ENCODE measurements at regions not wholly inside any gene's neighbourhood (a gene's known extent, or its start where the extent isn't known, plus 50 kb on each side); places are given as distances from the start of the nearest gene placed in this dataset.
A peak's percentile ranks its signal among the peaks of the same experiment; 100 is the strongest.

DNA sequence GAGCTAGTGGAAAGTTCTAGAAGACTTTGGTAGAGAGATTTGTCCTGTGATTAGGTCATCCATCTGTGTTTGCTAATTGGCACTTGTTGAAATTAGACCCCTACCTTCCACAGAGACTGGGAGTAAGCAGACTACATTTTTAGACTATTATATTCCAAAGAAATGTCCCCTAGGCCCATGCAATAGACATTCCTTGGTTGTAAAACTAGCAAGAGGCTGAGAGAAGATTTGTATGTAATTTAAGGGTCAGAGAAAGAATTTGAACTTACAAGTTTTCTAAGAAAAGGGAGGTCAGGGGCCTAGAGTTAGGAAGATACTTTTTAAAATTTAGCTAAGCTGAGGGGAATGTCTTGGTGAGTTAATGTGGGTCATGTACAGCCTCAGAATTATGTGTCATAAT is 470.7 kb upstream of the SLITRK1 start:
- Histone ChIP-seq H3K27ac (ENCODE audit: low read depth, low read length) (no peak overlapping the region), H3K4me2 (ENCODE audit: low read length) (no peak overlapping the region), H3K4me3 (ENCODE audit: insufficient read depth, low read depth, low read length) (no peak overlapping the region), H3K36me3 (ENCODE audit: insufficient read depth, low read length) (no peaks in the 10 kb centered on the region), H4K20me1 (ENCODE audit: insufficient read depth, low read length) (no peaks in the 10 kb centered on the region), H3K9me3 (ENCODE audit: insufficient read depth, low read depth, low read length) (peaks cover 2% of the 10 kb centered on the region), H3K4me1 (ENCODE audit: insufficient read depth, low read length) (no peaks in the 10 kb centered on the region), H3K79me2 (ENCODE audit: insufficient read depth, low read length) (no peaks in the 10 kb centered on the region), H3K9ac (ENCODE audit: low read length) (no peak overlapping the region), H2AFZ (ENCODE audit: low read depth, low read length) (no peak overlapping the region), H3K27me3 (ENCODE audit: insufficient read depth, low read length) (no peaks in the 10 kb centered on the region)
- Mint-ChIP-seq H3K36me3 (ENCODE audit: low read depth, unreplicated experiment) (no peaks in the 10 kb centered on the region), H3K4me3 (ENCODE audit: unreplicated experiment) (no peak overlapping the region), H3K4me1 (ENCODE audit: low read depth, unreplicated experiment) (peaks cover 3% of the 10 kb centered on the region), H3K27ac (ENCODE audit: unreplicated experiment) (peak overlapping the region; percentile 75), H3K27me3 (ENCODE audit: low read depth, unreplicated experiment) (no peaks in the 10 kb centered on the region), H3K9me3 (ENCODE audit: unreplicated experiment) (peaks cover 7% of the 10 kb centered on the region)
- no peak for TF ChIP-seq EZH2 (IDR thresholded peaks at IDR 0.05; ENCODE audit: insufficient read depth, low read length)
- TF ChIP-seq, protein P1, sequence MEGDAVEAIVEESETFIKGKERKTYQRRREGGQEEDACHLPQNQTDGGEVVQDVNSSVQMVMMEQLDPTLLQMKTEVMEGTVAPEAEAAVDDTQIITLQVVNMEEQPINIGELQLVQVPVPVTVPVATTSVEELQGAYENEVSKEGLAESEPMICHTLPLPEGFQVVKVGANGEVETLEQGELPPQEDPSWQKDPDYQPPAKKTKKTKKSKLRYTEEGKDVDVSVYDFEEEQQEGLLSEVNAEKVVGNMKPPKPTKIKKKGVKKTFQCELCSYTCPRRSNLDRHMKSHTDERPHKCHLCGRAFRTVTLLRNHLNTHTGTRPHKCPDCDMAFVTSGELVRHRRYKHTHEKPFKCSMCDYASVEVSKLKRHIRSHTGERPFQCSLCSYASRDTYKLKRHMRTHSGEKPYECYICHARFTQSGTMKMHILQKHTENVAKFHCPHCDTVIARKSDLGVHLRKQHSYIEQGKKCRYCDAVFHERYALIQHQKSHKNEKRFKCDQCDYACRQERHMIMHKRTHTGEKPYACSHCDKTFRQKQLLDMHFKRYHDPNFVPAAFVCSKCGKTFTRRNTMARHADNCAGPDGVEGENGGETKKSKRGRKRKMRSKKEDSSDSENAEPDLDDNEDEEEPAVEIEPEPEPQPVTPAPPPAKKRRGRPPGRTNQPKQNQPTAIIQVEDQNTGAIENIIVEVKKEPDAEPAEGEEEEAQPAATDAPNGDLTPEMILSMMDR (IDR thresholded peaks at IDR 0.05; ENCODE audit: insufficient read depth, low read depth, low read length), result no peak
- DNase-seq (ENCODE audit: low read depth) (peak; percentile 18), FAIRE-seq (no peak)

DNA sequence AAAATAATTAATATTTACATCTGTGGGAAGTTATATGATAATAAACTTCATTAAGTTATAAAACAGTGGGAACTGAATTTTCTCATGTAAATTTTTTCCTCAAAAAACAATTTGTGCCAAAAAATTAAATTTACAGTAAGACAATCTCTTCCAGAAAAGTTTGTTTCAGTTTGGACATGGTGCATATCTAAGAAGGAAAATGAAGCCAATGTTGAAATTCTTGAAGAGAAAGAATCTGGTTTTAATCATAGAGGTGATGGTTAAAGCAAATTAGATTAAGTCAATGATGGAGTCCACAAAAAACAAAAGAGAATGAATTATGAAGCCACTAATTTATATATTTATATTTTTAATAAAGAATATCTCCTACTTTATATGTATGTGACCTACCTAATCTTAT is 457.2 kb upstream of the SLITRK1 start:
- H3K36me3 Mint-ChIP-seq (ENCODE audit: low read depth, unreplicated experiment), result no peaks in the 10 kb centered on the region
- H3K4me1 ChIP-seq (ENCODE audit: insufficient read depth, low read length), result no peaks in the 10 kb centered on the region
- H3K79me2 ChIP-seq (ENCODE audit: insufficient read depth, low read length), result no peaks in the 10 kb centered on the region
- H3K4me3 Mint-ChIP-seq (ENCODE audit: unreplicated experiment), result no peak overlapping the region
- no peak overlapping the region for H3K4me2 ChIP-seq (ENCODE audit: low read length)
- TF ChIP-seq, protein P1 (IDR thresholded peaks at IDR 0.05; ENCODE audit: insufficient read depth, low read depth, low read length), result no peak
- H3K4me3 ChIP-seq (ENCODE audit: insufficient read depth, low read depth, low read length), result no peak overlapping the region
- H2AFZ ChIP-seq (ENCODE audit: low read depth, low read length), result no peak overlapping the region
- no peaks in the 10 kb centered on the region for H3K9me3 Mint-ChIP-seq (ENCODE audit: unreplicated experiment)
- no peaks in the 10 kb centered on the region for H3K9me3 ChIP-seq (ENCODE audit: insufficient read depth, low read depth, low read length)
- H3K9ac ChIP-seq (ENCODE audit: low read length), result no peak overlapping the region
- no peak overlapping the region for H3K27ac Mint-ChIP-seq (ENCODE audit: unreplicated experiment)
- no peaks in the 10 kb centered on the region for H3K27me3 Mint-ChIP-seq (ENCODE audit: low read depth, unreplicated experiment)
- H3K27ac ChIP-seq (ENCODE audit: low read depth, low read length), result no peak overlapping the region
- H3K27me3 ChIP-seq (ENCODE audit: insufficient read depth, low read length), result no peaks in the 10 kb centered on the region
- FAIRE-seq (no peak), DNase-seq (ENCODE audit: low read depth) (no peak)
- H3K36me3 ChIP-seq (ENCODE audit: insufficient read depth, low read length), result no peaks in the 10 kb centered on the region
- H3K4me1 Mint-ChIP-seq (ENCODE audit: low read depth, unreplicated experiment), result no peaks in the 10 kb centered on the region
- no peaks in the 10 kb centered on the region for H4K20me1 ChIP-seq (ENCODE audit: insufficient read depth, low read length)

DNA sequence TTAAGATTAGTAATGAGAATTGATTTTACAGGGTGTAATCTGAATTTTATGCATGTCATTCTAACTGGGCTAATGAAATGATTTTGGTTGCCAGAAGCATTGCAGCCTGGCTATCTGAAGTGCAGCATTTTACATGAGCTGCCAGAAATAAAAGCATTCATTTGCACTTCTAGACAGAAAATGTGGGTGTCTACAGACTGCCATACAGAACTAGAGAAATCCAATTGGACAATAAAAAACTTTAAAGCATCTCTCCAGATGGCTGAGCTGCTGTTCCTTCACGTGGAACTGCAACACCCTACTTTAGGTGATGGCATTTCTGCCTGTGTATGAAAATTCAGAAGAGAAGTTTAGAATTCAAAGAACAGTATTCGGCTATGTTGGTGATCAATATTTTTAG is 450.1 kb upstream of the SLITRK1 start:
- no peak overlapping the region for H3K4me3 Mint-ChIP-seq (ENCODE audit: unreplicated experiment)
- H3K9me3 Mint-ChIP-seq (ENCODE audit: unreplicated experiment), result no peaks in the 10 kb centered on the region
- FAIRE-seq (no peak), DNase-seq (ENCODE audit: low read depth) (no peak)
- Histone ChIP-seq H3K27me3 (ENCODE audit: insufficient read depth, low read length) (no peaks in the 10 kb centered on the region), H3K9me3 (ENCODE audit: insufficient read depth, low read depth, low read length) (no peaks in the 10 kb centered on the region), H3K36me3 (ENCODE audit: insufficient read depth, low read length) (no peaks in the 10 kb centered on the region), H3K79me2 (ENCODE audit: insufficient read depth, low read length) (no peaks in the 10 kb centered on the region), H3K27ac (ENCODE audit: low read depth, low read length) (no peak overlapping the region), H2AFZ (ENCODE audit: low read depth, low read length) (no peak overlapping the region), H3K4me1 (ENCODE audit: insufficient read depth, low read length) (no peaks in the 10 kb centered on the region), H3K4me3 (ENCODE audit: insufficient read depth, low read depth, low read length) (no peak overlapping the region), H4K20me1 (ENCODE audit: insufficient read depth, low read length) (no peaks in the 10 kb centered on the region), H3K4me2 (ENCODE audit: low read length) (no peak overlapping the region), H3K9ac (ENCODE audit: low read length) (no peak overlapping the region)
- TF ChIP-seq, protein P1 (IDR thresholded peaks at IDR 0.05; ENCODE audit: insufficient read depth, low read depth, low read length), result no peak
- no peak for TF ChIP-seq EZH2 (IDR thresholded peaks at IDR 0.05; ENCODE audit: insufficient read depth, low read length)
- H3K36me3 Mint-ChIP-seq (ENCODE audit: low read depth, unreplicated experiment), result no peaks in the 10 kb centered on the region
- H3K27ac Mint-ChIP-seq (ENCODE audit: unreplicated experiment), result no peak overlapping the region
- H3K27me3 Mint-ChIP-seq (ENCODE audit: low read depth, unreplicated experiment), result no peaks in the 10 kb centered on the region
- H3K4me1 Mint-ChIP-seq (ENCODE audit: low read depth, unreplicated experiment), result no peaks in the 10 kb centered on the region

Data from astrocyte (in vitro differentiated cells and primary cell).